Dedifferentiated amniotic fluid mesenchymal stem cell (primary cell): ENCODE measurements at regions not wholly inside any gene's neighbourhood (a gene's known extent, or its start where the extent isn't known, plus 50 kb on each side); places are given as distances from the start of the nearest gene placed in this dataset.

Experiments
- DNase-seq: peaks from one replicate; pipeline ENCODE4 v3.0.0-alpha.2; 2016; ENCODE audit errors: extremely low spot score

DNA sequence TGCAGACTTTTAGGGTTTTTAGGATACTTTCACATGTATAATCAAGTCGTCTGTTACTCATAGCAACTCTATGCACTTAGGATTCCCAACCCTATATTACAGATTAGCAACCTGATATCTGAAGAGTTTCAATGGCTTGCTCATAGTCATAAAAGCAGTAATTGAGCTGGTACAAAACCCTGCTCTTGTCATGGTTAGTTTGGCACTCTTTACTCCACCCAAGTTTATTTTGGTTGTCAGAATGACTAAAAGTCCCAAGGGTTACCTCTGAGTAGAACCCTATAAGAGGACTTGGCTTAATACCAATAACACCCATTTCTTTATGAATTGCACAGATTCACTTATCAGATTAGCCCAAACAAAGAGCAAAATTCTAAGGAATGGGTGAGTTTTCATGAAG, 550.6 kb downstream of the SOX6 start:
- DNase-seq, result no peak

DNA sequence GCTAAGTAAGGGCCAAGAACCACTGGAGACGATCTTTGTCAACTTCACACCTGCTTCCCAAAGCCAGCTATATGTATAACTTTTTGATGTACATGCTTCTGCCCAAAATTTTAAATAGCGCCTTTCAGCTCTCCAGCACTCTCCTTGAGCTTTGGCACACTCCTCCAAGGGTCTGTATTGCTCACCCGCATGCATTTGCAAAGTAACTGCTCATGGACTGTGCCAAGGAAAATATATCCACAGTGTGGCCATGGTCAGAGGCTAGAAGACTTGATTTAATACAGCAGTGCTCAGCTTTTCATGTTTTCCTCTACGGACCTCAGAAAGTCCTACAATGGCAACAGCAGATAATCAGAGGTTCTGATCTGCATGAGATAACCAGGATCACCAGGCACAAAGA, 550.1 kb downstream of the SOX6 start:
- DNase-seq, result no peak

DNA sequence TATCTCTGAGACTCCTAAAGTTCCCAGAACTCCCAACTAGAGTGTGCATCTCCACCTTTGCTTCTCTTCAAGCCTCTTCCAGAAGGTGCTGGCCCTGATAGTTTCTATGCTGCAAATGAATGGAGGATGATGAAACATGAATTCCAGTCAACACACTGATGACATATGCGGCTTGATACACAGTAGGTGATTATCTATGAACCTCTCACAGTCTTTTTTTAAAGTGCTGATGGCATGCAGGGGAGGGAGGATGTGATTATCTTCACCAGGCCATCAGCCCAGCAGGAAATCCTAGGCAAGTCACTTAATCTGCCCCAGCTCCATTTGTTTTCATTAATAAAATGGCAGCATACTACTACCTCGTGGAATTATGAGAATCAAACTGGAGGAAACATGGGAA, 548.5 kb downstream of the SOX6 start:
- DNase-seq, result no peak

DNA sequence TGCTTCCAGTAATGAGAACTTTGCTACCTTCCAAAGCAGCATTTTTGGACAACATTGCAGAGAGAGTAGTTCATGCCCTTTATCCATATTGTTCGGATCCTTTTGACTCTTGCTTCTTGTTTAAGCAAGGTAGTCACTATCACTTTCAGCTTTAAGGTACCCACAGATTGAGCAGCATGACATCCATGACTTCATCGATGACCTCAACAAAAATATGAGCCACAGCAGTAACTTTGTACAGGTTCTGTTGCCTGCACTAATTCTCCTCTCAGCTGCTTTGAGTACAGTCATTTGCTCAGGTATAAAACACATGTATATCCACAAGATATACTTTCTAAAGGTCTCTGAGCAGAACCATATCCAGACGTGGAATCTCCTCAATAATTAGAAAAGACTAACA, 546.3 kb downstream of the SOX6 start:
- DNase-seq, result no peak

DNA sequence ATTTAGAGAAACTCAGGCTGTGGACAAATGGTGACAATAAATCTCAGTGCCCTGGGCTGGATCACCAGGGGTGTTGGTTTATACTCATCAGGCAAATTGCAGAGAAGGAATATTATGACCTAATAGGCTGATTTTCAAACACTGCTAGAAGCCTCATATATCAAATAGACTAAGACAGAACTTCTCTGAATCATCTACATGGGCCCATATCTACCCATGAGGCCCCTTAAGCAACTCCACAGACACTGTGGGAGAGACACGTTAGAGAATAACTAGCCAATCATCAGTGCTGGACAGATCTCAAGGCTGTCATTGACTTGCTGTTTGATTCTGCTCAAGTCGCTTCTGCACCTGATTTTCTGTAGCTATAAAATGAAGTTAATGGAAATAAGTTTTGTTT, 545.8 kb downstream of the SOX6 start:
- no peak for DNase-seq

DNA sequence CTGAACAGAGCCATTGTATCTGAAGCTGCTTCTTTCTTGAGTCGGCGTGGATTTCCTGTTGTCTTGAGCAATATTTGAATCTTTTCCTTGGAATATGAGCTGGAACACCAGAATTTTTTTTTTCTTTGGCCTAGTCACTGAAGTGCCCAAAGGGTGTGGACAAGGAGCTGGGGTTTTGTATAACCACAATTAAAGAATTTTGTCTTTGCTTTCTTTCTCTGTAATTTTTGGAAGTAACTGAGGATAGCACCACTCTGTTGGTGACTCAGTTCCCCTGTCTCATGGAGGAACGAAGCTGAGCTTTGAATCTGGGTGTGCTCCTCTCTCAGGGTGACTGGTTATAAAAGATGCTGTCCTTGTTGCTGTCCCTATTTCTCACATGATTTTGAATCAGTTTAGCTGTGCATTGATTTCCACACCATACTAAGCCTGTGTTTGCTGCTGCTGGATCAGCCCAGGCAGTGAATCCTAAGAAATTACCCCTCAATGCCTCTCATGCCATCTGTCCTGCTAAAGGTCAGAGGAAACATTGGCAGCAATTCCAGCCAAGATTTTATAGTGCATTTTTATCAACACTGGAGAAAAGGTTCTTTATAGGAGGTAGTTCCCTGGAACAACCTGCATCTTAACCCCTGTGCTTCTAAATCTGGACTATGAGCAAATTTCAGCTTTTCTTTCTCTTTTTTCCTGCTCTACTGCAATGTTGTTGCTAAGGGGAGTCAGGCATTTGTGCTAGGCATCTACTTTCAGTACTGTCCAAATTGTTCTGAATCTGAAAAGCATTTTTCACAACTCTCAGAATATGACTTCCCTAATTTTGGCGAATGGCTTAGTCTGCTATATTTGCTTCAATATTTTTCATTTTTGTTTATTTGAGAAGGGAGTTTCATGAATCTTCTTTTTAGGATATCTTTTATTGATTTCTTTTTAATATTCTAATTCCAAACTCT, 540.8 kb downstream of the SOX6 start:
- peak; percentile 62 for DNase-seq

DNA sequence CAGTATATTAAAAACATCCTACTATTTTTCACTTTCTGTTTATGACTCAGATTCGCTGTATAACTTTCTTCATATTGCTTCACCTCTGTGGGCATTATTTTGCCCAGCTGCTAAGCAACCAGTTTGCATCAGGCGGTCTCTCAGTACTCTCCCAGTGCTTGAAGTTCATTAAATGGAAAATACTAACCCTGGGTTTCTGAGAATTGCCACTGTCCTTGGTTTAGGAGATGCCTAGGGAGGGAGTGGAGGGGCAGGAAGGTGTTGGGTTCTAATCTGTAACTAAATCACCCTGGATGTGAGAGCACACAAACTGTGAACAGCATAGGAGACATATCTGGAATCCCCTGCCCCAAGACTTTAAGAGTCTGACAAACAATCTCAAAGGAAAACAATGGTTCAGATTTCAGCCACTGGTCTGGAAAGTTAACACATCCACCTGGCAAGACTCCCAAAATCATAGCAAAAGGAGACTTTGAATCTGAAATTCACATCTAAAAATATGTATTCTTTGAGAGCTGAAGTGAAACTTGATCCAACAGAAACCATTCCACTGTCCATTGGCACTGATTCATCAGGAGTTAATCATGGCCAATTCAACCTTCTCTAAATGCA, 540.0 kb downstream of the SOX6 start:
- DNase-seq, result peak; percentile 97

DNA sequence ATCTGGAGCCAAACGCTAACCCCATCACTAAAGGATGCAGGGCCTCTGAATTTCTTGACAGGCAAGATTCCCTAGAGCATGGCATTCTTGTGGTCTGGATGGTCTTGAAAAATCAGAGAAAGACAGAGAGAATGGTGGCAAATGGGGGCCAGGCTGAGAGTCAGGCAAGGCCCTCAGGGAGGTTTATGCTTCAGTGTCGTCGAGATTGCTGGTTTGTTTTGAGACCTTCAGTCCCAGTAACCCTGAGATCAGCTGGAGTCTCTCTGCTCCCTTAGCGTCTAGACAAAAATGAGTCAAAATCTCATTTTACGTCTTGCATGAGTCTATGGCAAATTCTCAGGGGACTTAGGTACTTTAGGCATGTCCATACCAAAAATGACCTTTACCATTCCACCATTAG, 539.3 kb downstream of the SOX6 start:
- DNase-seq, result peak; percentile 34

DNA sequence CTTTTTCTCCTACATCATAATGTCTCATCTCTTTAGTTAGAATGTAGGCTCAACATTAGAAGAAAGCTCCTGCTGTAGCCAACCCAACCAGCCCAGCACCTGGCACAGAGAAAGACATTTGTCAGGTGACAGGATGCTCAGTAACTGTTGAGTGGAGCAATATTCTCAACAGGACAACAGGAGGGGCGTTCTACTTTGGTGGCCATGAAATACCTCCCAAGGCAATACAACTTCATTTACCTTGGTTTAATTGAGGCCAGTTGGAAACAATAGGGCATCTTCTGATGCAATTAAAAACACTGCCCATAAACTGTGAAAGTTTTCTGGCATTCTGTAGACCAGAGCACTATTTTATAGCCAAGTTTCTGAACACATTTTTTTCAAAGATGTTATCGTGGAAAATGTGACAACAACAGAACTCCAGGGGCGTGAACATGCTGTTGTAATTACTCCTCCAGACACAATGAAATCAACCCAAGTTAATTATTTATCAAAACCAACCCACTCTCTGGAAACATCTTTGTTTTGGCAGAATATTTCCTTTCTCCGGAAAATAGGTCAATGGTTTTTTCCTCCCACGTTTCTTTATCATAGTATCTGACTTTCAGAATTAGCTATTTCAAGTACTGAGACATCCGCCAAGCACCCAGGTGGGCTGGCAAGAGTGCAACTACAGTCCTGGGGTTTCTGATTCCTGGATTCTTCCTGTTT, 538.1 kb downstream of the SOX6 start:
- DNase-seq, result no peak

DNA sequence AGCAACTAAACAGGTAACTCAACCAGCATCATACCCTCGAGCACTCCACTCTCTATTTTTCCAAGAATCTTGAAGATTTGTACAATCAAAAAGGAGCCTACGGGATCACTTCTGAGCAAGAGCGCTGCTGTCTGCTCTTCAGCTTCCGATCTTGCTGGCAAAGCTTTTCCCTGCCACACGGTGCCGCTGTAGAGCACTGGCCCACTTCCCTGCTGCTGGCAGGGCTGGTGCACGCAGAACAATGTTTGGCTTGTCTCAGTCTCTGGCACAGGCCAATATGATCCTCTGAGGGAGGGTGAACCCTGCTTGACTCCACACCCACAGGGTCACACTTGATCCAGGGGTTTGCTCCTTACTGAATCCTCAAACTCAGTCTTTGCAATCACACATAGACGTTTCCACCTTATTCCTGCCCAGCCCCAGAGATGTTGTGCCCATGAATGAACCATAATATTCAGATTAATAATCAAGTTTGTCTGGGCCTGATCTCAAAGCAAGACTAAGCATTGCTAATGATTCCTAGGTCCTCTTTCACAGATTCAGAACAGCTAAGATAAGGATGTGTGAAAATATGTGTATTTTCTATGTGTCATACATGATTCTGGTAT, 536.6 kb downstream of the SOX6 start:
- no peak for DNase-seq

DNA sequence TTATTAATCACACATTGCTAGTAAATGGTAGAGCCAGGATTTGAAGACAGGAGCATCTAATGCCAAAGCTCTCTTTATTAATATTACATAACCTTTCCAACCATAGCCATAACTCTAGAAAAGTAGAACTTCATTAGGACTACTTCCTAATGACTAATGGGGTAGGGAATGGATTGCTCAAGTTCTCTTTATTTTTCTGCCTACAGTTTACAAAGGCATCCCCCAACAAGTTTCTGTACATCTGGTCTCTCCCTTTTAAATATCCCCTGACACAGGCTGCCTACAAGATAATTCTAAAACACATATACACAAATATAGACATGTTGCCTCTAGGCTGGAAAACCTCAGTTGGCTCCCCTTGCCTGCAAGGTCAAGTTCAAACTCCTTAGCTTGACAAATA, 534.9 kb downstream of the SOX6 start:
- no peak for DNase-seq

DNA sequence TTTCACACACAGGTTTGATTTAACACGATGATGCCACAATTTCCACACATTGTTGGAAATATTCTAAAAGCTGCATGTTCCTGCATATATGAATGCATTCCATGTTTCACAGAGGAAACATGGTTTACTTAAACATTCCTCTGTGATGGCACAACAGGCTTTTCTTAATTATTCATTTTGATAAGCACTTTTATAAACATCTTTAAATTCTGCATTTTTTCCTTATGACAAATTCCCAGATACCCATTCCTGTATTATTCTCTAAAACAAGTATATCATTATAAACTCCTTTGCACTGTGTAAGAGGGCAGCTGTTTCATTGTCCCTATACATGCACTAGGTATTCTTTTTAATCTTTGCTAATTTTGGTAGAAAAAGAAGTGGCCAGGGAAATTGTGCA, 532.3 kb downstream of the SOX6 start:
- peak; percentile 29 for DNase-seq

DNA sequence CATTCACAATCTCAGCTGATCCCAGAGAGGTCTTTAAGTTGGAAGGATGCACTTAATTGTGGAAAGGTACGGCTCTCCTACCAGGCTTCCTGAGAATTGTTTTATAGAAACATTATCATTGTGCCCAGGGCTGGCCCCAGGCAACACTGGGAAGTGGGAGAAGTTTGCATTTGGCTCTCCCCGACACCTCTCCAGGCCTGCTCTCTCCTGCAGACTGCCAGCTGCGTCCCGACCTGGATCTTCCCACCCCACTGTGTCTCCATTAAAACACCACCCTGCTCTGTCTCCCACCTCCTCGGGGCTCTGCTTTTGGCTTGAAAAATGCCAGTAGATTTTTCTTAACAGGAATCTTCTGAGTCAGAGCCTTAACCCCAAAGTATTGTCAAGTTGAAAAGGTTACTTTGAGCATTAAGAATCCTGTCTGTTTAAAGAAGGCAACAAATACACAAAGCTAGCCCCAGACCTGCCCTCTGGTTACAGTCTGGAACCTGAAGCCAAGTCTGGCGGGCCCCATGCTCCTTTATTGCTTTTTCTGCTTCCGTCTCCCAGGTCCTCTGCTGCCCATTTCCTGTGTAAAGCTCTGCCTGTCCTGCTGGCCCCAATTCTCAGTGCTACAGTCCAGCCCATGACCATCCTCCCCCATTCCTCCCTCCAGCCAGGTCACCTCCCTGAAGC, 530.2 kb downstream of the SOX6 start:
- DNase-seq, result no peak

DNA sequence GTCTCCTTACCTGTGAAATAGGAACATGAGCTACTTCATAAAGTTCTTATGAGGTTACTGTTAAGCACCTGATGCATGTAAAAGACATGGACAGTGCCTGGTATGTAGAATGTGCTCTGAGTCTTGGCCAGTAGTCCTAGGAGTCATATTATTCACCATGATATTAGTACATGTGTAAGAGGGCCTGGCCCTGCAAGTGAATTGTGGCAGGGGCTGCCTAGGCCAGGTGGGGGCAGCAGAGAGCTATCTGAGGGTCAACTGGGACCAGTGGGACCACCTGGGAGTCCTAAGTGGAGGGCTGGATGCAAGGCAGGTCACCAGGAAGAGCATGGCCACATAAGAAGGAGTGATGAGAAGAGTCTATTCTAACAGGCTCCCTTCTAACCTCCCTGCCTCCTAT, 529.5 kb downstream of the SOX6 start:
- DNase-seq, result no peak

DNA sequence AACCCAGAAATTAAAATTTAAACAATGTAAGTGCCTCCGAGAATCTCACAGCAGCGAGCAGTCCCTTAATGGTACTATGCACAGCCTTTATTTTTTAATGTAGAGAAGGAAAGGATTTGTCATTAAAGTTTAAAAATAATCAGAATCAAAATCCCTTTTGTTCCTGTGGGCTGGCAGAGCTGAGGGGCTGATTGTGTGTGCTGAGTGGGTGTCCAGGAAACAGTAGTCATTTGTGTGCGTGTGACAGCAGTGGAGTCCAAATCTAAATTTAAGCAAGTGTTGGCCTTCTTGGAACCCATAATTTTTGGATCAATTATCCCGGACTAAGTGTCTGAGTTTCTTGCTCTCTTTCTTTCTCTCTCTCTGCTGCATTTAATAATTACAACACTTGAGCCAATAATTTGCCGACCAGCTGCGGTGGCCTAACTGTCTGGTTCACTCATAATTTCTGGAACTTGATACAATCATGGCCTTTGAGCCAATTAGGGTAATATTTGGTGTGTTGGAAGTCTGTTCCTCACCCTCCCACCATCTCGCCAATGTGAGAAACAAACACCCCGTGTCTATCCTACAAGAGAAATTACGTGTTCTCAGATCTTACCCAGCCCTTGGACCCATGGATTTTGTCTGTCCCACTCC, 528.0 kb downstream of the SOX6 start:
- DNase-seq, result no peak

DNA sequence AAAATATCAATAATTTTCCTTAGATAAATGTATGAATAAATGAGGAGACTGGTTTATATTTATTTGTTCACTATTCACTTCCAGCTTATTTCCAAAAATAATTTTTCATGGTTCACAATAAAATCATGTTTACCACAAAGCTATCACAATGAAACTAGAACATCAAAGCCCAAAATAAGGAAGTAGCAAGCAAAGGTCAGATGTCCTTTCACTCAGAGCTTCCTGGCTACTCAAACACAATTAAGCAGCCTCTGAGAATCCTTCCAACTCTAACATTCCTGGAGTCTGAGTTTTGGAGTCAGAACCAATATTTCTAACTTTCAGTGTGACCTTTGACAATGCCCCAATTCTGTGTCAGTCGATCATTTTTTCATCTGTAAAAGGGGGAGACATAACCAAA, 527.0 kb downstream of the SOX6 start:
- no peak for DNase-seq

DNA sequence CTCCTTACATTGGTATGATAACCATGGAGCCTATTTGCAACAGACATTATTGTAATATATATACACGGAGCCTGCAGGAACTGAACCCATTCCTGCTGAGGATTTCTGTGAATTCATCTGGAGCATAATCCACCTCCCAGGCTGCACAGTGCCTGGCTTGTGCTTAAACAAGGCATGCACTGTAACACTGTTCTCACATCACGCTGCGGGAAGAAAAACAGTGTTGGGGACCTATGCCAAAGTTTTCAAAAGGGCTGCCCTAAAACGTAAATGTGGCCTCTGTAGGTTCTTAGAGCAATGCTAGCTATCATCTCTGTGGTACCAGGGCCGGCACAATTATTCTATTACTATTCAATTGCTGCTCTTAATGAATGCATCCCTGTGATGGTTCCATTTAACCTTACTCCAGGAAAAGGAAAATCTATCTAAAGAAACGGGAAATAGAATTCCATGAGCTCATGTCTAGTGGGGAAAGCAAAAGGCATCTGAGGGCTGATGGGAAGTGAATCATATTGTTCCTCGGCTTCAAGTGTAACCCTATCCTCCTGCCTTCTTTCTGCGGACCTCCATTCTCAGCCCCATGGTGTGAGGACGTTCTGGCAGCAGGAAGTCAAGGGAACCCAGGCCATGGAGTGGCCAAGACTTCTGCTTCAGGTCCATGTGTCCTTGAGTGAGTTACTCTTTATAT, 525.5 kb downstream of the SOX6 start:
- no peak for DNase-seq

DNA sequence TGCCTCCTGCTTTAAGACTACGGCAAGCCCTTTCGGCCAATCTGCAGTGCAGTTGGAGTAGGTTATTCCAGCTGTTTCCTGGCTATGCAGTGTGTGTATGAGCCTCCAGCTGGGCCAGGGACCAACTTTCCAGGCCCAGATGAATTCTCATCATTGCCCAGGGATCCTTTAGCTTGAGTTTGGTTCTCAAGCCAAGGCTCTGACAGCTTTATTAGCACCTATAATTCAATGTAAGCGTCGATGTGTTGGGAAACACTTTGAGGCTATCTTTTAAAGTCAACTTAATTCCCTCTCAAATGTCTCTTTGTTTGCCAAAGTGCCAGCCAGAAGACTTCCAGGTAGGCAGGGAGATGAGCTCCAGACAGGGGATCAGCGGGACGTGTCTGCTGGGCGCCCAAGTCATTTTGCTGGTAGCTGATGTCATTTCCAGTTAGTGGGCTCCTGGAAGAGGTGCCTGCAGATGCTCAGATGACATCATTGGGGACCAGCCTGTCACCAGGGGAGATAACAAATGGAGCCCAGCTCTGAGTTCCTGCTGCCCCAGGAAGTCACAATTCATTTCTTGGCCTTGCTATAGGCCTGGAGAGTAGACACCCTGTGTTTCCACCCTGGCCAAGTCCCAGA, 520.4 kb downstream of the SOX6 start:
- no peak for DNase-seq

DNA sequence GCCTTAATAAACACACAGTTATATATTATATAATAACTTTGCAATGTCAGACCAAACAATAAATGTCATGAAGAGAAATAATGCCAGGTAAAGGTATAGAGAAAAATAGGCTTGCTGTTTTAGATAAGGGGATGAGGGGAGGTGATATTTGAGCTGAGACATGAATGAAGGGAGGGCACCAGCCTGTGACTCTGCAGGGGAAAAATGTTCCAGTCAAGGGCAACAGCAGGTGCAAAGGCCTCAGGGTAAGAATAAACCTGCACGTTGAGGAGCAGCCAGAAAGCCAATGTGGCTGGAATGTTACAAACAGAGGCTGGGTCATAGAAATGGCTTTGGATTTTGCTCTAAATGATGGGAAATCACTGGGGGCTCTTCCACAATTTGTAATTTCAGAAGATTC, 519.6 kb downstream of the SOX6 start:
- no peak for DNase-seq

DNA sequence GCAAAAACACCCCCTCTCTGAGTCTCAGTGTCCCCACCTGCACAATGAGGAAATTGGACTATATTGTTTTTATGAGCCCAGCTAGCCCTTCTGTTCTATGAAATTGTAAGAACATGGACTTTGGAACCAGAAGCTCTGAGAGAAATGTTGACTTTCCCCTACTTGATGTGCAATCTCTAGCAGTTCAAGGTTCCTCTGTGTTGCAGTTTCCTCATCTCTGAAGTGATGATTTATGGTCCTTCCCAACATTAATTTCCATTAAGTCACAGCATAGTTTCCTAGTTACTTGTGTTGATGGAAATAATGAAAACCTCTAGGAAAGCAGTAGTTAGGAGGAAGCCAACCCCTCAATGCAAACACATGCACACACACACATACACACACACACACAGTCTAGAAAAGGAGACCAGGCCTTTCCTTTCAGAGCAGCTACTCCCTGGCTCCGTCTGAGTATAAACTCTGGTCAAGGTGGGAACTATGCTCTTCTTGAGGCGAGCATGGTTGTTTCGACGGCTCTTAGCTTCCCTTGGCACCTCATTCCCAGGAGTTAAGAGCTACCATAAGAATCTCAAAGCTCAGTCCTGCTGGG, 518.4 kb downstream of the SOX6 start:
- no peak for DNase-seq
